ENCODE measurements at regions not wholly inside any gene's neighbourhood (a gene's known extent, or its start where the extent isn't known, plus 50 kb on each side); places are given as distances from the start of the nearest gene placed in this dataset.

DNA sequence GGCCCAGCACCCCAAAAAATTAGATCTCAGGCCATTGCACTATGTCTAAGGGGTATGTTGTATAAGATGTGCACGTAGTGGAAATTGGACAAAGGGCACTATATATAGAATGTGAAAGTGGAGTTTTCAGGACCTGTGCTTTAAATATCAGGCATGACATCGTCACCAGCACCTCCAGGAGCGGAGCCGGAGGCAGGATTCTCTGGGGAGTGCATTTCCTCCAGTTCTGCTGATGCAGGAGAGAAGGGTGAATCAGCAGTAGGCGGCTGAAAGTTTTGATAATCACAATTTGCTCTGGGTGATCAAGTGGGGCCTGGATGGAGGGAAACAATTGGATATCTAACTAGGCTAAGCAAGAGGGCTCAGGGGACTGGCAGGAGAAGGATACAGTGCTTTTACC lies 69.1 kb upstream of the NTM start:
- DNase-seq (ENCODE audit: low spot score), result no peak

DNA sequence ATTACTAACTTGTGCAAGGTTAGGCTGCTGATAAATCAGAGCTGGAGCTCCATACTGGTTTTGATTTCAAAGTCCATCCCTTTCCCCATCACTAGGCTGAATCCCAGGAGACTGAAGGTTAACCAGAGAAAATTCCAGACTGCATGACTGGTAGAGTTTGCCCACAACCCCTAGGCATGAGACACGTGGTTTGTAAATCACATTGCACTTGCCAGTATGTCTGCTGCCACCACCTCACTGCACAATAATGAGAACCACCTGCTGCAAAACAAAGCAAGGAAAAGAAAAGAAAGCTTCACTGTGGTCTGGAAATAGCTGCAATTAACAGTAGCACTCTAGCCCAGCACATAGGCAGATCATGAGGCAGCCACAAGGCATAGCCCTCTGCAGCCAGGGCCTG lies 67.6 kb upstream of the NTM start:
- no peak for DNase-seq (ENCODE audit: low spot score)

DNA sequence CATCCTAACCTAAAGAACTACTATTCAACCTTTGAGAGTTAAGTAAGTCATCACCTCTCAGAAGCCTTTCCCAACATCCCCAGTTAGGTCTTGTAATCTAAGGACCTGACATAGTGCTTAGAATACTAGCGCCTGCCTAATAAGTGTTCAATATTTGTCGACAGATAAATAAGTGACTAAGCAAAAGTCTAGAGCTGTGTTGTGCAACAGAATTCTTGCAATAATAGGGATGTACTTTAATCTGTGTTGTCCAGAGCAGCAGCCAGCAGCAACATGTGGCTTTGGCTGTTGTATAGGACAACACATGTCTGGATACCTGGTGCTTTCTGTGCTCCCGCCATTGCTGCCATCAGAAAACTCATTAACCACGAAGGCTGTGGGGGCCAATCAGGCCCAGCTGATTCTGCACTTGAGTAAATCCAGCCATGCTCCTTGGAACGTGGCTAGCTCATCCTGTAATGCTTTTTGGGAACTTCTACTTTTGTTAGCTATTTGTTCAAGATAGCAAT lies 66.8 kb upstream of the NTM start:
- DNase-seq (ENCODE audit: low spot score), result no peak

DNA sequence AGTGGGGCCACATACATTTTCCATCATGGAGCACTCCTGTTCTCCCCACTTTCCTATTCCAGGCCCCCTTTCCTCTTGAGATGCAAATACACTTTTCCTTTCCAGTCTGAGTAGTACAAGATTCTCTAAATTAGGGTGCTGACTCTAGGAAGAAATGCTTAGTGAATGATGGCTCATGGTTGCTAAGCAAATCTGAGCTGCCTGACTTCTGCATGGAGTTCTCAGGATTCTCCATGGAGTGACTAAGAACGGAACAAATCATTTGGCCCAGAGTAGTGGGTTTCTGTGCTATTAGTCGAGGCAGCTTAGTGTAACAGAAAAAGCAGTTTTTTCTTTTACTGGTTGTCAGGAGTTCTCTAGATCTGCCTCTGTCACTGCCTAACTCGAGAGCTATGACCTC lies 65.4 kb upstream of the NTM start:
- DNase-seq (ENCODE audit: low spot score), result no peak

DNA sequence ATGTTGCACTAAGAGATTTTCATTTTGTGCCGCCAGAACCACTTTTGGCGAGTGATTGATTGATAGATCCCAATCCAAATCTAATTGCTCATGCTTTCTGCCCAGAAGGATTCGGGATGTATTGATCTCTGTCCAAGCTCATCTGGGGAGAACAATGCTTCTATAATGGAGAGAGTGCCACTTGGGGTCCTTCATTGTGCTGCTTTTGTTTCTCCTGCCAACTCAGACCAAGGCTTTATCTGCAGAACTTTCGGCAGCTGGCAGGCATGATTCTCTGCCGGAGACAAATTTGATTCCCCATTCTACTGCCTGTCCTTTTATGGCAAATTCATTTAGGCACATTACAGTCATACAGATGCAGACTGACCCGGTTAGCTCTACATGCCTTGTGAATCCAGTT lies 62.9 kb upstream of the NTM start:
- DNase-seq (ENCODE audit: low spot score), result no peak

DNA sequence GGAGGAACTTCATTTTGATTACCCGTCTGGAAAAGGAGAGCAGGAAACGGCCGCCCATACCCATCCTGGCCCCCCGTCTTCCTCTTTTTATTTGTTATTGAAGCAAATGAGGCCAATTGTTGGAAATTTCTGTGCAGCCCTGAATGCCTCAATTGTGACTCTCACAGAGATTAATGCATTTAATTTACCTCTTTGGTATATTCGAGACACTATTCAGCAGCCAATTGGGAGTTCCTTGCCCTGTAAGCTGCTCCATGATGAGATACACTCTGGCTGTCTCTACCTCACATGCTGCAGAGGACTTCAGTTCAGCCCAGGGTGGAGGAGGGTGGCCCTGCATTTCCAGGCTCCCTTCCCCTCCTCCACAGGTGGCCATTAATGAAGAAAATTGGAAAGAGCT lies 60.6 kb upstream of the NTM start:
- DNase-seq (ENCODE audit: low spot score), result no peak

DNA sequence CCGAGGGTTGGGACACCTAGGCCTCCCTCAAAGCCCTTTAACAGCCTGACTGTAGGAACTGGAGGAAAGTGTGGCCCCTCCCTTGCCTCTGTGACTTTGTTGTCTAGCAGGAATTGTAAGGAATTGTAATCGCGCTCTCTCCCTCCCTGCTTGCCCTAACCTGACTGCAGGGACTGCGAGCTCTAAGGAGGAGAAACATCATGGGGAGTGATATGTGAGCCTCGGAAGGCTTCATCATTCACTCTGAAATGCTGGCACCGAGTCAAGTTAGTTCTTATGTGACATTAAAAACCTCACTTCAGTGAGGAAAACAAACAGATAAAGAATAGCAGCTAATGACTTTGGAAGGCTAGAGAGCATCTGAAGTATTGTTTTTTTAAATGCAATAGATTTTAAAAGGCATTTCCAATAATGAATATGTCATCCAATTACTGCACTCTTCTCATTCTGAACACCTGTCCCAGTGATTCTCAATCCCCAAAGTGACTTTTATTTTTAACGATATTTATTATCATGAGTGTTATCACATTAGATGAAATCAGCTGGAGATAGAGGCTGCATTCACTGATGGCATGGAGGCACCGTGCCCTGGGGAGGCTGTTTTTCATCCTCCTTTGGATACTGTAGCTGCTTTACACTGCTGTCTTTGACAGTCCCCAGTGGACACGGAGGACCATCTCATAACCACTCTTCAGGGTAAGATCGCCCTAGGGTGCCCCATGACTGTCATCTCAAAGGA lies 58.5 kb upstream of the NTM start:
- DNase-seq (ENCODE audit: low spot score), result no peak
